AG09309 (cell line): ENCODE measurements at regions not wholly inside any gene's neighbourhood (a gene's known extent, or its start where the extent isn't known, plus 50 kb on each side); places are given as distances from the start of the nearest gene placed in this dataset.

Experiments
- DNase-seq: peaks from one replicate; pipeline ENCODE4 v3.0.0-alpha.2; 2010; ENCODE audit warnings: low read depth
- H3K4me3 ChIP-seq: 2 replicates; pipeline ENCODE4 v1.5.1; 2011; ENCODE audit warnings: mild to moderate bottlenecking, low read depth, low read length, moderate library complexity; ENCODE audit not compliant: control insufficient read depth
- TF ChIP-seq, protein P1 (sequence below): IDR thresholded peaks from 2 replicates; pipeline ENCODE4 v1.5.1; 2011; ENCODE audit warnings: mild to moderate bottlenecking, low read depth, low read length, inconsistent platforms; ENCODE audit not compliant: insufficient read depth, control insufficient read depth; ENCODE audit errors: missing control alignments

DNA sequence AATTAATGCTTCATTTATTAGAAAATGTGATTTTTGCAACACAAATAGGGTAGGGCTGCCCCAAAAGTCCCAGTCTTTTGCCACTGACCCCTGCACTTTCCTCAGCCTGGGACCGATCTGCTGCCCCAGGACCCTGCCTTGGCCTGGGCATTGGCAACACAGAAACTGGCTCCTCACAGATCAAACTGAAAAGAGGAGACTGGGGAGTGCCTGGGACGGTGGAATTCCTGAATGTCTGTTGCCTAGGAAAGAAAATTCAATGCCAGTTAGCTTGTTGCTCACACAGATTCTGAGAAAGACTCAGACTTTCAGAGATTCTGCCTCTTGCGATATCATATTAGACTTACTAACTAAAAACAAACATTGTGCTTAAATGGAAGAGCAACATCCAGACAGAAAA, 211.2 kb downstream of the VAPA start:
- TF ChIP-seq, protein P1, sequence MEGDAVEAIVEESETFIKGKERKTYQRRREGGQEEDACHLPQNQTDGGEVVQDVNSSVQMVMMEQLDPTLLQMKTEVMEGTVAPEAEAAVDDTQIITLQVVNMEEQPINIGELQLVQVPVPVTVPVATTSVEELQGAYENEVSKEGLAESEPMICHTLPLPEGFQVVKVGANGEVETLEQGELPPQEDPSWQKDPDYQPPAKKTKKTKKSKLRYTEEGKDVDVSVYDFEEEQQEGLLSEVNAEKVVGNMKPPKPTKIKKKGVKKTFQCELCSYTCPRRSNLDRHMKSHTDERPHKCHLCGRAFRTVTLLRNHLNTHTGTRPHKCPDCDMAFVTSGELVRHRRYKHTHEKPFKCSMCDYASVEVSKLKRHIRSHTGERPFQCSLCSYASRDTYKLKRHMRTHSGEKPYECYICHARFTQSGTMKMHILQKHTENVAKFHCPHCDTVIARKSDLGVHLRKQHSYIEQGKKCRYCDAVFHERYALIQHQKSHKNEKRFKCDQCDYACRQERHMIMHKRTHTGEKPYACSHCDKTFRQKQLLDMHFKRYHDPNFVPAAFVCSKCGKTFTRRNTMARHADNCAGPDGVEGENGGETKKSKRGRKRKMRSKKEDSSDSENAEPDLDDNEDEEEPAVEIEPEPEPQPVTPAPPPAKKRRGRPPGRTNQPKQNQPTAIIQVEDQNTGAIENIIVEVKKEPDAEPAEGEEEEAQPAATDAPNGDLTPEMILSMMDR = no peak
- H3K4me3 ChIP-seq = no peak overlapping the region
- DNase-seq = no peak

DNA sequence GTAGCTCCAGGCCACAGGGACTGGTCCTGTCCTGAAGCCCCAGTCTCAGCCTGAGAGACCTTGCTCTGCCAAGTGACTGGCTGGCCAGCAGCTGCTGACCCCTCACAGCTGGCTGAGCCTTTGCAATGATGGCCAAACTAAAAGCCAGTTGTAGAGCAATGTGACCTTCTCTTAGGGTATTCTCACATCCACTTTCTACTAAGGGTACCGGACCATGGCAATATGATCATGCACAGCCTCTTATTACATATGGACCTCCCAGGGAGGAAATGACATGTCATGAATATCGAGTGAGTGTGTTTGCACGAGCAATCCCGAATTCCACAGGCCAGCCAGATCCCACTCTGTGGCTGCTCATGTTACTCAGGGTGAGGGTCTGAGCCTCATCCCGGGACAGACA, 213.9 kb downstream of the VAPA start:
- no peak overlapping the region for H3K4me3 ChIP-seq
- DNase-seq = no peak
- TF ChIP-seq, protein P1 = no peak

DNA sequence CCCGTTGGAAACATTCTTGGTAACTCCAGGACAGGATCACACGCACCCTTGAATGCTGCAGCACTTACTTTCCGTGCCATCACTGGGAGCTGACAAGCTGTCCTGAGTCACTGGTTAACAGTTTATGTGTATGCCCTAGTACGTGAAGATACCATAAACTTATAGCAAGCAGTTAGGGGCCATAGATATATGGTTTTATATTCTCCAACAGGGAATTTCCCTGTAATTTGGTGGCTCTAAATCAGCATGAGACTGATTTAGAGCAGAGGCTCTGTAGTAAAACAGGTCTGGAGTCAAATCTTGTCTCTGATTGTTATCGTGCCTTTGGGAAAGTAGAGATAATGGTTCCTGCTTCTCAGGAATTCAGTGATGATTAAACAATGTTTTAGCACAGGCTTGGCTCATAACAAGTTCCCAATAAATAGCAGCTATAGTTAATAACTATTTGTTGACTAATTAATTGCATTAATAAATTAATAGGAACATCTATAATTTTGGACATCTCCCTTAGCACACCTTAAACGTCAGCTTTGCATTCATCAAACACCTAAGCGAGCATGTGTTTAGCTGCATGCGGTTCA, 215.2 kb downstream of the VAPA start:
- TF ChIP-seq, protein P1 = no peak
- DNase-seq = no peak
- H3K4me3 ChIP-seq = no peak overlapping the region

DNA sequence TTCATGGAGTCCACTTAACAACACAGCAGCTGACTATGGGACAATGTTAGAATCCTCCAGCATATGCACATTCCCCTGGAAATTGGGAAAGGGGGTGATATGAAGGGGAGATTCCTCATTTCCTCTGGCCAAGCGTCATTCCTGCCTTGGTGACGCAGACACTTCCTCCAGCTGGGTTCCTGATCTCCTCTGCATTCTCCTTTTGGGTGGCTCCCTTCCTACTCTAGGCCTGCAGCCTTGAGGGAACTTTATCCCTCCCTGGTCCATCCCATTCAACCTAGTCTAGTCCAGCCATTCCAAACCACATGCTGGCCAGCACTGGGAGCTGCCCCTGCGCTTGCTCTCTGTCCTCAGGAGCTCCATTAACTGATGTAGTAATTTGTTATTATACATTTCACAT, 216.8 kb downstream of the VAPA start:
- H3K4me3 ChIP-seq = no peak overlapping the region
- DNase-seq = no peak
- TF ChIP-seq, protein P1 = no peak

DNA sequence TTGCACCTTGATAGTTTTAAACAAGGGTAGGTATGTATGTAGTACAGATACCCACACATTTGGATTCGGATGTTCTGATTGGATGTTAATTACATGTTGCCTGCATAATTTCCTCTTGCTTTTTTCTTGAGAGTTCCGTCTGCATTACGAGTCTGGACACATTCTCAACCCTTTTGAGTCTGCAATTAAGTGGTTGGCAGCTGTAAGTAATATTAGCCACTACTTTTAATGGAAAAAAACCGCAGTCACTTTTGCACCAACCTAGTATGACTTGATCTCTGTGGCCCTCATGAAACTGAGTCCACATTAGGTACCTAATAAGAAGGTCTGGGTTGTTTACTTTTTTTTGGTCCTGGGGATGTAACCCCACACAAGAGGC, 217.3 kb downstream of the VAPA start:
- TF ChIP-seq, protein P1 = no peak
- no peak for DNase-seq
- H3K4me3 ChIP-seq = no peak overlapping the region

DNA sequence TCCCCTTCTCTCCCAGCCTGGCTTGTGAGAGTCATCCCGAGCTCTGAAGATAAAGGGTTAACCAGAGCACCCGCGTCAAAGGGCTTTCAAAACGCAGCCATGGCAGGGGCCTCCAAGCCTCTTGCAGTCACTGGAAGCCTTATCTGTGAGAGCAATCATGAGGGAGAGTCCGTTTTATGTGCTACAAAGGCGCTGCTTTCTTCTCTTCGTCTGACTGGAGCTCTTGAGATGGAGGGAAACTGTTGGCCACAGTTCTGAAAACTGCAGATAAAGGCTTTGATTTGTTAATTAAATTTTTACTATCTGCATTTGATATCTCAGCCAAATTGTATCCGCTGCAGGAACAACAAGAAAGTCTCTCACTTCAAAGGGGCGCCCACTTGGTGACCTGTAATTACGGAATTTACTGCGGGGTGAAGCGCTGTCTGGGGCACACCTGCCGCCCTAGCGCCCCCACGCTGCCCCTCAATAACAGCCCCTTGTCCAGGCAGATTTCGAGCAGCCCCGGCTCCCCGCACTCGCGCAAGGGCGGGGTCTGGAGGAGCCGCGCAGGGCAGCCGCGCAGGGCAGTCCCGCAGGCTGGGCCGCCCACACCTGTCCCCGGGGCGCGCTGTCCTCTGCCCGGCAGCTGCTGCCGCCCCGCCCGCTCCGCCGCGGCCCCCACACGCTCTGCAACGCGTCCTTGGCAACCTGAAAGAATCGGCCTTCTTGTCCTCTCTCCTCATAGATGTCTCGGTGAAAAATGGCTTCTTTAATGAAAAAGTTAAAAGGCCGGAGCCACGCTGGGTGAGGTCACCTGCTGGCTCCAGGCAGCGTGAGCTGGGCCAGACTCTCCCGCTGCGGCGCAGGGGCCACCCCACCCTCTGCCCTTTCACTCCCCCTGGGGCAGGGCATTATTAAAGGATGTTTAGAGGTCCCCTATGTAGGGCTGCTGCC, 217.9 kb downstream of the VAPA start:
- TF ChIP-seq, protein P1 = no peak
- no peak overlapping the region for H3K4me3 ChIP-seq
- DNase-seq = no peak
